GM18508 (cell line): ENCODE measurements at regions not wholly inside any gene's neighbourhood (a gene's known extent, or its start where the extent isn't known, plus 50 kb on each side); places are given as distances from the start of the nearest gene placed in this dataset.

Experiments
- ATAC-seq: cut with Tn5 transposase; IDR thresholded peaks from one replicate; pipeline ENCODE4 v1.9.1; 2021; ENCODE audit warnings: moderate number of reproducible peaks; ENCODE audit not compliant: insufficient read depth, unreplicated experiment

GRCh38 chr11:123306531-123306930 lies 111.5 kb upstream of the CLMP start:
- no peak for ATAC-seq

DNA sequence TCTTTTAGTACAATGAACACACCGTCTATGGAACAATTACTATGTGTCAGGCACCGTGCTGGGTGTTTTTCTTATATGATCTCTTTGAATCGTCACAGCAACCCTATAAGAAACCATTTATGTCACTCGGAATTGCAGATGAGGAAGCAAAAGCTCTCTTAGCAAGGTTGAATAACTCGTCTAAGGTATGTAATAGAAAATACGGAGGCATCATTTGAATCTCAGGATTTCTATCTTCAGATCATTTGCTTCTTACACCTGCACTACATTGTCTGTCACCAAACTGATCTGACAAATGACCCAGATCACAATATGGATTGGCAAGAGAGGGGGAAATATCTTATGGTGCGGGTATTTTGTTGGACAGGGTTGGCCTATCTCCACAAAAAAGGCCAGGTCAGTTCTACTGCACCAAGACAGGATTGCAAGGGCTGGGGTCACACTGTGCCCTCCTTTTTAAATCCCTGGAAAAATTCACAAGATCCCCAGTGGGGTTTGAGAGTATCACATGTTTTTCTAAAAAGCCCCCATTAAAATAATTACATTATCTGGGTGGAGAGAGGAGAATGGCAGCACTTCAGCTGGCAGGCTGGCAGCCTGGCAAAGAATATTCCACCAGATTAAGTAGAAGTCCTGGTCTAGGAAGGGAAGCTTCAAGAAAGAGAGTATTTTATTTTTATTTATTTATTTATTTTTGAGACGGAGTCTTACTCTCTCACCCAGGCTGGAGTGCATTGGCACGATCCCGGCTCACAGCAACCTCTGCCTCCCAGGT lies 110.7 kb upstream of the CLMP start:
- no peak for ATAC-seq

GRCh38 chr11:123304828-123305466 lies 109.9 kb upstream of the CLMP start:
- no peak for ATAC-seq

DNA sequence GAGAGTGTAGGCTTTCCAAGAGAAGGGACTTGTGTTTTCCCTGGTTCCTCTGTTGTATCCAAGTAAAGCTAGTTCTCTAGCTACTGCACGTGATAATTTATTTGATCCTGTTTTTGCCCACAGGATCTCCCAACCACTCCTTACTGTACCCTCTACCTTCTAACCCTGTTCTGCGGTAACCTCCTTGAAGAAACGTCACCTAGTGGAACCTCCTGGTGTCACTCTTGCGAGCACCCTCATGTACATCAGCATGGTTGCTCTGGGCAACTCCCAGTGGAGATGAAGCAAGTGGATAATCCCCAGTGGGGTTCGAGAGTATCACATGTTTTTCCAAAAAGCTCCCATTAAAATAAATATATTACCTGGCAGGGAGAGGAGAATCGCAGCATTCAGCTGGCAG lies 108.9 kb upstream of the CLMP start:
- no peak for ATAC-seq

DNA sequence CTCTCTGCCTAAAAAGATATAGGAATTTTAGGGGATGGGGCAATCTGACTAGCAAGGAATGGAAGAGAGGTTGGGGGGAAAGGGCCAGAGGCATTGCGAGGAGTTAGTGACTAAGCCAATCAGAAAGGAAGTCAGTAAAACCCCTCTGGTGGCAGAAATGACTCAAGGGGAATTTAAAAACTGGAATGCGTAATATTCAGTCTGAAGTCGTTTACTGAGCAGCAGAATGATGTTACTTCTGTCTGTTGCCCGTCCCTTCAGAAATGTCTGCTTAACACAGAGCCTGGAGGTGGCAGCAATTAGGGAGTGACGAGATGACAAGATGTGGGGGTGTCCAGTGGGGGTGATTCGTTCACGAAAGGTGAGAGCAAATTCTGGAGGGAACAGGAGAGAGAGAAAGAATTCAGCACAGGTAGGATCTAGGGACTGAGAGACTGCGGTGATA lies 107.7 kb upstream of the CLMP start:
- ATAC-seq = peak; percentile 67

DNA sequence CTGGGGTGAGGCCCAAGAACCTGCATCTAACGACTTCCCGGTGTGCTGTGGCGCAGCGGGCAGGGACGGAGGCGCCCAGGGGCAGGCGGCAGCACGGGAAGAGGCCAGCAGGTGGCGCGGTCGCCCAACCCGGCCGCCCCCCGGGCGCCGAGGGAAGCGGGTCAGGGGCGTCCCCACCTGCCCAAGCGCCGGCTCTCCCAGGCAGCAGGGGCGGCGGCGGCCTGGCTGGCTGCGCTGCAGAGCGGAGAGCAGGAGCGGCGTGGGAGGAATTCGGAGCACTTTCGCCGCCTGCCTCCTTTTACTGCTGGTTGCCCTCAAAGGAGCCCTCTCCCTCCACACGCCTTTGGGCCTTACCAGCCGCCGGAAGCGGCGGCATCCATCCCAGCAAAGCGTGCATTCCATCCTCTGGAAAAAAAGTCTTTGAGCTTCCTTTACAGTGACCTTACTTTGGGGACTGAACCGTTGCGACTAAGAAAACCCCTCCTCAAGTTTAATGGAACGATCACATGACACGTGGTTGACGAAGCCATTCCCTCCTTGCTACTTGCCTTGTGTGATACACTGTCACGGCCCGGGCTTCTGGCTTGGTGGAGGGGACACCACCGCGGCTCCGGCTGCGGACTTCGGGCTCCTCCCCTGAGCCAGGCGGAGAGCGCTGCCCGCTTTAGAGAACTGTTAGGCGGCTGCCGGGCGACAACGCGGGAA lies 106.8 kb upstream of the CLMP start:
- no peak for ATAC-seq

DNA sequence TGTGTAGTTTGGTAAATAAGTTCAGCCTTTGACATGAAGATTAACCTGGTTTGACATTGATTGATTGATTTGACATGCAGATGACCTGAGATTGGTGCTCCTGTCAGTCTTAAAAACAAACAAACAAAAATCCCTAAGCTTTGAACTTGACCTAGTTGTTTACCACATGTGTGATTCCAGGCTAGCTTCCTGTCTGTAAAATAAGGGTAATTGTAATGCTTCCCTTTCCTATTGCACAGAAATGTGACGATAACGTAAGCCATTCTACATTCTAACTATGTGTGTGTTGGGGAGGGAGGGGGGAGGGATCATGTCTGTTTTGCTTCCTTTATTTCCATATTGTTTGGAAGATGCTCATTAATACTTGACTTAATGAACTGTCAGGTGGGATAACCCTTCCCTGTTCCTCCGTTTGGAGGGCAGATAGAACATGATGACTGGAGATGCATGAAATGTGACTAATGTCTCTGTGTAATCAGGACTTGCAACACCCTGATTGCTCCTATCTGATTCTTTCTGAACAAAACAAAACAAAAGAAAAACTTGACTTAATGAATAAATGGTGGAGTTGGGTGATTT lies 106.1 kb upstream of the CLMP start:
- no peak for ATAC-seq

- ATAC-seq = no peak
Measured at GRCh38 chr11:123299721-123300120, 104.7 kb upstream of the CLMP start.

DNA sequence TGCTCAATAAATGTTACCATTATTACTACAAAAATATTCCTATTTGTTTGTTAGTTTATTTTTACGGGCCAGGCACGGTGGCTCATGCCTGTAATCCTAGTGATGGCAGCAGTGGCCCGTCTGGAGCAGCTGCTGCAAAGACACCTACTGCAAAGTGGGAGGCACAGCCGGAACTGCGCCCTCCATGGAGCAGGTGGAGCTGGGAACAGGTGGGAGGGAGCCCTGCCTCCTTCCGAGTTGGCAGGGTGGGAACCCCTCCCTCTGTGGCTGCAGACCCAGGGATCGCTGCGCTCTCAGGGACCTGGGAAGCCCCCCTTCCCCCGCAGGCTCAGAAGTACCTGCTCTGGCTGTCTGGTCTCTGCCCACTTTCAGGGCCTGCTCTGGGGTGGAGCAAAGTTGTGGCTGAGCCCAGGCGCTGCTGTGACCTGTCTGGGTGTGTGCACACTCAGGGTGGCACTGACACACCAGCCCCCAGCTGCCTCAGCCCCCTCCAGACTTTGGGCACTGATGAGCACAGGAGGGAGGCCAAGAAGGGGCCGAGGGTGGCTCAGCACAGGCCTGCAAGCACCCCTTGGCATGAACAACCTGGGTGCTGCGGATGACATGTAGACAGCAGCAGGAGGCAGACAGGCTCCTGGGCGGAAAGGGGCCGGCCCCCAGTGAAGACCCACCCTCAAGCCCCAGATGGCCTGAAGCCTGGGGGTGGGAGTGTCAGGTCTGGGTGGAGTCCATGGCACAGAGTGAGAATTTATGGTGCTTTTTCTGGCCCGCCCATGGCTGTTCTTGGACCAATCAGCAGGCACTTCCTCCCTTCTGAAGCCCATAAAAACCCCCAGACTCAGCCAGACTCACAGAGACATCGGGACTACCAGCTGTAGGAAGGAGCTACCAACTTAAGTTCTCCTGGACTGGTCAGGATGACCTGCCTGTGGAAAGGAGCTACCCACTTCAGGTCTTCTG lies 103.7 kb upstream of the CLMP start:
- no peak for ATAC-seq

GRCh38 chr11:123292647-123293046 lies 97.6 kb upstream of the CLMP start:
- ATAC-seq = no peak

- ATAC-seq = no peak
Measured at GRCh38 chr11:123291201-123291869, 96.3 kb upstream of the CLMP start.

GRCh38 chr11:123286761-123287160 lies 91.7 kb upstream of the CLMP start:
- ATAC-seq = no peak

DNA sequence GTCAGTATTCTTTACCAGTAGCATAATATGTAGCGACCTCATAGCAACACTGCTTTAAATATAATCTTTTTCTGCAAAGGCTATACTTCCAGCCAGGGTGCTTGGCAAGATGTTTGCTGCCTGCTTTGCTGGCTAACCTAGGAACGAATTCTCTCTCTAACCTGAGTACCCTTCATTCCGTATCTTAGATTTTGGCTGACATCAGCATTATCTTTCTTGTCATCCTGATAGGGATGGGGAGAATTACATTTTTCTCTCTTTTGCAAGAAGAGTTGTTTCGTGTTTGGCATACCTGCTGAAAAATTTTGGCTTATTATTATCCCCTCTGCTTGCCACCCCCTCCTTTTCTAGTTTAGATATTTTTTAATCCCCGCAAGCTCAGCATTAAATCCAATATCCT lies 91.2 kb upstream of the CLMP start:
- no peak for ATAC-seq

- ATAC-seq = no peak
Measured at GRCh38 chr11:123284454-123284853, 89.4 kb upstream of the CLMP start.

DNA sequence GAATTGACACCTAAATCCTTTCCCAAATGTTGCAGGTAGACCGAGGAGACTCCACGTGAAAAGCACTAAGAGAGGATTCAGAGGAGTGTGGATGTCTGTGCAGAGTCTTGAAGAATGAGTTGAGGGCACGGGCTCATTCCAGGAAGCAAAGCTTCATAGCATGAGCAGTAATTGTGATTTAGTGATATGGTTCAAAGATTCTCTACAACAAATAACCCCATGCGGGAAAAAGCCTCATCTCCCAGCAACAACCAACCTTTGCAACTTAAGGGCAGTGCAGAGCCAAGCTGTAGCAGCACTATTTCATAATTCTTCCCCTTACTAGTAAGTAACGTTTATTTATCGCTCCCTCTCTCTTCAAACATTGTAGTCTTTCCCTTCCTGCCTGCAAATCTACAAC lies 87.5 kb upstream of the CLMP start:
- no peak for ATAC-seq

DNA sequence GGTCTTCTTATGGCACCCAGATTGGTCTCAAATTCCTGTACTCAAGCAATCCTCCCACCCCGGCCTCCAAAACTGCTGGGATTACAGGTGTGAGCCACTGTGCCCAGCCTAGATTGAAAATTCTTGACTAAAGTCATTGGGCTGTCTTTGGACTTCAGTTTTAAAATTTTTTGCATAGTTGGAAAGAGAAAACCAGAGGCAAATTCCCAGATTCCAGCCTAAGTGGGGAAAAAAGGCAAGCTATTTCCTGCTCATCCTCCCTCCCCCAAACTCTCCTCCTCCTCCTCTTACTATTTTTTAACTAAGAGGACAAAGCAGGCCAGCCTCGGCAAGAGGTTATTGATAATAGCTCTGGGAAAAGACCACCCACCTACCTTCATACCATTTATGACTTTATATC lies 78.6 kb upstream of the CLMP start:
- ATAC-seq = no peak

DNA sequence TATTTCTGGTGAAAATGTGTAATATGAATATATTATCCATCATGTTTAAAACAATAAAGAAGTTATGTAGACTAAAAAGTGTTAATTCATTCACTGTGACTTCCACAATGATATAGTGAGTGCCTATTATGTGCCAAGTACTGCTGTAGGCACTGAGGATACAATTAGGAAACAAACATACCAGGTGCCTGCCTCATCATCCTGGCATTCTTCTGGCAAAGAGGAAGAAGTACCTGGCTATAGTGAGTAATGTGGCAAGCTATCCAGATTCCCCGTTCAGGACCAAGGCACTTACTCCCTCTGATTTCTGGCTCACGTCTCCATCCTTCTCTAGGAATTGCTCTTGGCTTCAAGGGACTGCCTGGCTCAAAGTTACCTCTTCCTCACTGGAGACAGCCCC lies 77.5 kb upstream of the CLMP start:
- ATAC-seq = no peak

DNA sequence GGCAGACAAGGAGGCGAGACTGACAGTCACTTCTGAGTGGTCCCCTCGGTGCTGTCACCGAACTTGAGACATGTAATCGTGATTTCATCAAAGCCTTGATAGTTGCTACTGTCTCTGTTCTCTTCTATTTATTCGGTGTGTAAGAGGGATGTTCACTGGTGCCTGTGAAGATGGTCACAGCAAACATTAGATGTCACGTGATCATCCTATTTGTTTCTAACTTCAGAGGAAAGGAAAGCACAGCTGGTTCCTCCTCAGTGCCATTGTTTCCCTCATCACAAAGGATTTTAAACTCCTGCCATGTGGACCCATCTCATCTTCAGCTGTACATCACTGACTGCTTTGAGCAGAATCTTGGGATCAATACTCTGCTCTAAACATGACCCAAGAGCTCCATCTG lies 73.1 kb upstream of the CLMP start:
- no peak for ATAC-seq

GRCh38 chr11:123265951-123266350 lies 70.9 kb upstream of the CLMP start:
- ATAC-seq = no peak

DNA sequence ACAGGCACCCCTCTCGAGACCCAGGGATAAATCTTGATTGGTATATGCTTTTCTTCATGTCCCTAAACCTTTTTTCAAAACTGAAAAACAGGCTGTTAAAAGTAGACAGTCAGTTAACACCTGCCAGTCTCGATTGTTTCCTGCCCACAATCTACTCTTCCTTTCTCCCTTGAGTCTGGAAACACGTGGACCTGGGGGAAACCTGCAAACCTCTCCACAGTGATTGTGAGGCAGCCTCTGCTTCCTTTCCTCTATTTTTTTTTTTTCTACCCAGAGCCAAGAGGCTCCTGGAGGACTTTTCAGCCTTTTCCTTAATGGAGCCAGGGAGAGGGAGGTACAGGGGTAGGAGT lies 69.4 kb upstream of the CLMP start:
- ATAC-seq = no peak
